ENCODE measurements at regions not wholly inside any gene's neighbourhood (a gene's known extent, or its start where the extent isn't known, plus 50 kb on each side); places are given as distances from the start of the nearest gene placed in this dataset.

- 57 to 59% methylated on average over 3 of the region's 3 CpGs for WGBS, 2 donors
- Histone ChIP-seq H3K27ac (no peak overlapping the region), H3K4me1 (no peaks in the 10 kb centered on the region), H3K9me3 (no peaks in the 10 kb centered on the region), H3K4me3 (no peak overlapping the region), H3K27me3 (no peaks in the 10 kb centered on the region), H3K36me3 (replicated peaks in 1 of 2; ENCODE audit: insufficient read depth in 1 of 2, low read depth in 2 of 2) (no peaks in the 10 kb centered on the region)
- intact Hi-C loops (cut with DNase I) = no loop called here
- no peak for TF ChIP-seq POLR2A (IDR thresholded peaks at IDR 0.05)
- no peak for TF ChIP-seq CTCF (IDR thresholded peaks at IDR 0.05)
- DNase-seq (no peak), ATAC-seq (no peak)
These were observed 933.9 kb downstream of the TRIB2 start for GRCh38 chr2:13650586-13651180.

- ATAC-seq (no peak), DNase-seq (no peak)
- H3K36me3 ChIP-seq (replicated peaks in 1 of 2; ENCODE audit: insufficient read depth in 1 of 2, low read depth in 2 of 2) = no peaks in the 10 kb centered on the region
- TF ChIP-seq POLR2A (IDR thresholded peaks at IDR 0.05) (no peak), CTCF (IDR thresholded peaks at IDR 0.05) (no peak)
- H3K27ac ChIP-seq = no peak overlapping the region
- no peaks in the 10 kb centered on the region for H3K27me3 ChIP-seq
- H3K9me3 ChIP-seq = no peaks in the 10 kb centered on the region
- intact Hi-C loops (cut with DNase I) = no loop called here
- H3K4me1 ChIP-seq = no peaks in the 10 kb centered on the region
- no peak overlapping the region for H3K4me3 ChIP-seq
These were observed 935.0 kb downstream of the TRIB2 start for GRCh38 chr2:13651684-13652131.

GRCh38 chr2:13652531-13653313 is 936.0 kb downstream of the TRIB2 start:
- ATAC-seq (no peak), DNase-seq (no peak)
- WGBS, 2 donors = 68 to 70% methylated on average over 2 of the region's 2 CpGs
- TF ChIP-seq CTCF (IDR thresholded peaks at IDR 0.05) (no peak), POLR2A (IDR thresholded peaks at IDR 0.05) (no peak)
- H3K4me1 ChIP-seq = no peaks in the 10 kb centered on the region
- no peaks in the 10 kb centered on the region for H3K9me3 ChIP-seq
- no peak overlapping the region for H3K4me3 ChIP-seq
- no peaks in the 10 kb centered on the region for H3K36me3 ChIP-seq (replicated peaks in 1 of 2; ENCODE audit: insufficient read depth in 1 of 2, low read depth in 2 of 2)
- no peaks in the 10 kb centered on the region for H3K27me3 ChIP-seq
- intact Hi-C loops (cut with DNase I) = no loop called here
- H3K27ac ChIP-seq = no peak overlapping the region

- H3K36me3 ChIP-seq (replicated peaks in 1 of 2; ENCODE audit: insufficient read depth in 1 of 2, low read depth in 2 of 2) = no peaks in the 10 kb centered on the region
- ATAC-seq (no peak), DNase-seq (no peak)
- H3K4me3 ChIP-seq = no peak overlapping the region
- intact Hi-C loops (cut with DNase I) = no loop called here
- TF ChIP-seq CTCF (IDR thresholded peaks at IDR 0.05) (no peak), POLR2A (IDR thresholded peaks at IDR 0.05) (no peak)
- H3K27me3 ChIP-seq = no peaks in the 10 kb centered on the region
- no peaks in the 10 kb centered on the region for H3K4me1 ChIP-seq
- no peaks in the 10 kb centered on the region for H3K9me3 ChIP-seq
- H3K27ac ChIP-seq = no peak overlapping the region
These were observed 937.7 kb downstream of the TRIB2 start for GRCh38 chr2:13654416-13654815.

GRCh38 chr2:13660231-13660630 is 943.5 kb downstream of the TRIB2 start:
- Histone ChIP-seq H3K36me3 (replicated peaks in 1 of 2; ENCODE audit: insufficient read depth in 1 of 2, low read depth in 2 of 2) (no peaks in the 10 kb centered on the region), H3K27ac (no peak overlapping the region), H3K4me1 (no peaks in the 10 kb centered on the region), H3K4me3 (no peak overlapping the region), H3K9me3 (no peaks in the 10 kb centered on the region), H3K27me3 (no peaks in the 10 kb centered on the region)
- ATAC-seq (no peak), DNase-seq (no peak)
- intact Hi-C loops (cut with DNase I) = no loop called here
- TF ChIP-seq CTCF (IDR thresholded peaks at IDR 0.05) = no peak
- no peak for TF ChIP-seq POLR2A (IDR thresholded peaks at IDR 0.05)
- 80 to 84% methylated on average over 3 of the region's 3 CpGs for WGBS, 2 donors

Data from body of pancreas (tissue), 4 donors.